SK-N-SH treated with all-trans-retinoic acid at 6 μM for 48 hours (cell line): ENCODE measurements at regions not wholly inside any gene's neighbourhood (a gene's known extent, or its start where the extent isn't known, plus 50 kb on each side); places are given as distances from the start of the nearest gene placed in this dataset.

Experiments used
- ATAC-seq: fragments of 200-7000 bp; cut with Tn5 transposase; 3 replicates; pipeline ENCODE4 v1.9.1; 2020; ENCODE audit warnings: mild to moderate bottlenecking, moderate library complexity
- ARNTL ChIP-seq: fragments of 450-650 bp; formaldehyde crosslinking; IDR thresholded peaks from 2 replicates; pipeline ENCODE4 v1.5.0; 2020; ENCODE audit warnings: low read depth, mild to moderate bottlenecking, moderate library complexity, borderline replicate concordance
- BACH2 ChIP-seq: fragments of 250-450 bp; sonication (Bioruptor Pico); IDR thresholded peaks from 2 replicates; pipeline ENCODE4 v1.9.0; 2021; ENCODE audit warnings: mild to moderate bottlenecking, borderline replicate concordance
- CREB5 ChIP-seq: fragments of 250-450 bp; sonication (Bioruptor Pico); IDR thresholded peaks from 2 replicates; pipeline ENCODE4 v1.5.1; 2020; ENCODE audit warnings: low read depth, mild to moderate bottlenecking, moderate library complexity
- CSDC2 ChIP-seq: fragments of 250-450 bp; sonication (Bioruptor Pico); IDR thresholded peaks from 2 replicates; pipeline ENCODE4 v1.5.0; 2020; ENCODE audit warnings: mild to moderate bottlenecking, moderate library complexity
- CSRNP3 ChIP-seq: fragments of 250-450 bp; sonication (Bioruptor Pico); IDR thresholded peaks from 2 replicates; pipeline ENCODE4 v1.5.1; 2021; ENCODE audit warnings: mild to moderate bottlenecking, moderate library complexity
- ESRRG ChIP-seq: fragments of 250-450 bp; sonication (Bioruptor Pico); IDR thresholded peaks from 2 replicates; pipeline ENCODE4 v1.6.1; 2021; ENCODE audit warnings: mild to moderate bottlenecking
- GLIS3 ChIP-seq: fragments of 250-450 bp; sonication (Bioruptor Pico); IDR thresholded peaks from 2 replicates; pipeline ENCODE4 v1.5.0; 2020; ENCODE audit warnings: mild to moderate bottlenecking, moderate library complexity
- ISL1 ChIP-seq: fragments of 250-450 bp; sonication (Bioruptor Pico); IDR thresholded peaks from 2 replicates; pipeline ENCODE4 v2.1.2; 2022; ENCODE audit warnings: mild to moderate bottlenecking, moderate library complexity
- OSR1 ChIP-seq: fragments of 250-450 bp; sonication (Bioruptor Pico); IDR thresholded peaks from 2 replicates; pipeline ENCODE4 v1.8.0; 2022; ENCODE audit warnings: moderate library complexity, mild to moderate bottlenecking, inconsistent platforms
- PATZ1 ChIP-seq: fragments of 250-450 bp; sonication (Bioruptor Pico); IDR thresholded peaks from 2 replicates; pipeline ENCODE4 v1.8.0; 2020; ENCODE audit warnings: mild to moderate bottlenecking, moderate library complexity, borderline replicate concordance
- PPARA ChIP-seq: fragments of 250-450 bp; sonication (Bioruptor Pico); IDR thresholded peaks from 2 replicates; pipeline ENCODE4 v1.5.0; 2020; ENCODE audit warnings: mild to moderate bottlenecking, borderline replicate concordance
- RARB ChIP-seq: fragments of 250-450 bp; sonication (Bioruptor Pico); IDR thresholded peaks from 2 replicates; pipeline ENCODE4 v1.8.0; 2021; ENCODE audit warnings: mild to moderate bottlenecking, moderate library complexity
- SNAI2 ChIP-seq: fragments of 250-450 bp; sonication (Bioruptor Pico); IDR thresholded peaks from 2 replicates; pipeline ENCODE4 v1.5.0; 2020; ENCODE audit warnings: mild to moderate bottlenecking, moderate library complexity
- TCF4 ChIP-seq: fragments of 250-450 bp; sonication (Bioruptor Pico); IDR thresholded peaks from 2 replicates; pipeline ENCODE4 v1.8.0; 2021; ENCODE audit warnings: mild to moderate bottlenecking, moderate library complexity, borderline replicate concordance
- TOX ChIP-seq: fragments of 250-450 bp; sonication (Bioruptor Pico); IDR thresholded peaks from 2 replicates; pipeline ENCODE4 v1.8.0; 2021; ENCODE audit warnings: mild to moderate bottlenecking, moderate library complexity, borderline replicate concordance
- TSHZ2 ChIP-seq: fragments of 250-450 bp; sonication (Bioruptor Pico); IDR thresholded peaks from 2 replicates; pipeline ENCODE4 v1.5.0; 2020; ENCODE audit warnings: mild to moderate bottlenecking, moderate library complexity
- ZC3H10 ChIP-seq: fragments of 250-450 bp; sonication (Bioruptor Pico); IDR thresholded peaks from 2 replicates; pipeline ENCODE4 v1.5.1; 2021; ENCODE audit warnings: mild to moderate bottlenecking, moderate library complexity
- ZFP3 ChIP-seq: fragments of 250-450 bp; sonication (Bioruptor Pico); IDR thresholded peaks from 2 replicates; pipeline ENCODE4 v1.5.0; 2020; ENCODE audit warnings: mild to moderate bottlenecking, moderate library complexity
- ZFP30 ChIP-seq: fragments of 450-650 bp; formaldehyde crosslinking; IDR thresholded peaks from 2 replicates; pipeline ENCODE4 v1.5.0; 2022; ENCODE audit warnings: mild to moderate bottlenecking, moderate library complexity
- ZNF565 ChIP-seq: fragments of 450-650 bp; formaldehyde crosslinking; conservative IDR thresholded peaks from 2 replicates; pipeline ENCODE4 v1.5.0; 2020; ENCODE audit warnings: low read depth, mild to moderate bottlenecking, moderate library complexity
- ZNF70 ChIP-seq: fragments of 450-650 bp; formaldehyde crosslinking; IDR thresholded peaks from 2 replicates; pipeline ENCODE4 v1.5.0; 2020; ENCODE audit warnings: mild to moderate bottlenecking, moderate library complexity
- ZNF8 ChIP-seq: fragments of 450-650 bp; formaldehyde crosslinking; IDR thresholded peaks from 2 replicates; pipeline ENCODE4 v1.5.0; 2020; ENCODE audit warnings: mild to moderate bottlenecking, moderate library complexity
- TF ChIP-seq, protein P1 (sequence below): fragments of 250-450 bp; sonication (Bioruptor Pico); IDR thresholded peaks from 2 replicates; pipeline ENCODE4 v1.8.0; 2021; ENCODE audit warnings: low read depth, mild to moderate bottlenecking, moderate library complexity, borderline replicate concordance

DNA sequence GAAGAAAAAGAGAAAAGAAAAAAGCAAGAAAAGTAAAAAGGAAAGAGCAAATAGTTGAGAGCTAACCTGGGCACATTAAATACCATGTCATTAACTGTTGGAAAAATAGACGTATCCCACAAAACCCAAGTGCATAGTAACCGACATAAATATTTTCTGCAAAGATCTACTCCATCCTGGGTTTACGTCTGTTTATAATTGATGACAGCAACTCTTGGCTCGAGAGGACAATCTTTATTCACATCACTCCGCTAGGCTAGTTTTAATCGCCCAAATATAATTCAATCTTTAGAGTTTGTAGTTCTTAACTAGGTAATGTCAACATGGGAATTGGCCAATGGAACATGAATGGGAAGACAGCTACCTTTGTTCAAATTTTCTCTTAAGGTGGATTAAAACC, 321.7 kb upstream of the TNC start:
- ATAC-seq: no peak

DNA sequence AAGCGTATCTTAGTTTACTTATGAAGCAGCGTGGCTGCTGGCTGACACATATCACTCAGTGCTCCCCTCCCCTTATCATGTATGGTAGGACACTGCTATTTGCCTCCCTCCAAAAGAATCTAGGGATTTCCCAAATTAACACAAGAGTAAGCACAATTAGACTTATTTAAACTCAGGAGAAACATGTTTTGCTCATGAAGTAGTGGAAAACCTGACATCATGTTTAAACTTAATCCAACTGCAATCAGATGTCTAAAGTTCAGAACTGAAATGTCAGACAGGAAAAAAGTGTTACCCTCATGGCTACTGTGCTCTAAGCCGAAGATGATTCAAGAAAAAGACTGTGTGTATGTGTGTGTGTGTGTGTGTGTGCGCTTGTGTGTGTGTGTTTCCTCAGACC, 324.1 kb upstream of the TNC start:
- TF ChIP-seq PATZ1 (CRISPR knock-in tag) (no peak), SNAI2 (CRISPR knock-in tag) (no peak), ZFP30 (CRISPR knock-in tag) (no peak), TCF4 (CRISPR knock-in tag) (no peak), CSRNP3 (no peak), OSR1 (no peak), ZNF70 (CRISPR knock-in tag) (no peak), ZFP3 (CRISPR knock-in tag) (no peak), CSDC2 (no peak), TOX (no peak)
- no peak for ATAC-seq

More for the DNA sequence above, 321.7 kb upstream of the TNC start:
- TF ChIP-seq BACH2 (CRISPR knock-in tag): no peak
- TF ChIP-seq GLIS3: no peak
- no peak for TF ChIP-seq SNAI2 (CRISPR knock-in tag)
- TF ChIP-seq, all 23 proteins: peak for 0

GRCh38 chr9:115443890-115444289, 325.9 kb upstream of the TNC start:
- TF ChIP-seq RARB (CRISPR knock-in tag) (no peak), TSHZ2 (CRISPR knock-in tag) (no peak), ISL1 (CRISPR knock-in tag) (no peak), BACH2 (CRISPR knock-in tag) (no peak), CSDC2 (no peak), ARNTL (CRISPR knock-in tag) (no peak), TOX (no peak)
- TF ChIP-seq, protein P1, sequence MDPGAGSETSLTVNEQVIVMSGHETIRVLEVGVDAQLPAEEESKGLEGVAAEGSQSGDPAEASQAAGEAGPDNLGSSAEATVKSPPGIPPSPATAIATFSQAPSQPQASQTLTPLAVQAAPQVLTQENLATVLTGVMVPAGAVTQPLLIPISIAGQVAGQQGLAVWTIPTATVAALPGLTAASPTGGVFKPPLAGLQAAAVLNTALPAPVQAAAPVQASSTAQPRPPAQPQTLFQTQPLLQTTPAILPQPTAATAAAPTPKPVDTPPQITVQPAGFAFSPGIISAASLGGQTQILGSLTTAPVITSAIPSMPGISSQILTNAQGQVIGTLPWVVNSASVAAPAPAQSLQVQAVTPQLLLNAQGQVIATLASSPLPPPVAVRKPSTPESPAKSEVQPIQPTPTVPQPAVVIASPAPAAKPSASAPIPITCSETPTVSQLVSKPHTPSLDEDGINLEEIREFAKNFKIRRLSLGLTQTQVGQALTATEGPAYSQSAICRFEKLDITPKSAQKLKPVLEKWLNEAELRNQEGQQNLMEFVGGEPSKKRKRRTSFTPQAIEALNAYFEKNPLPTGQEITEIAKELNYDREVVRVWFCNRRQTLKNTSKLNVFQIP (CRISPR knock-in tag): no peak
- TF ChIP-seq, all 23 proteins: peak for 0
- ATAC-seq: no peak

DNA sequence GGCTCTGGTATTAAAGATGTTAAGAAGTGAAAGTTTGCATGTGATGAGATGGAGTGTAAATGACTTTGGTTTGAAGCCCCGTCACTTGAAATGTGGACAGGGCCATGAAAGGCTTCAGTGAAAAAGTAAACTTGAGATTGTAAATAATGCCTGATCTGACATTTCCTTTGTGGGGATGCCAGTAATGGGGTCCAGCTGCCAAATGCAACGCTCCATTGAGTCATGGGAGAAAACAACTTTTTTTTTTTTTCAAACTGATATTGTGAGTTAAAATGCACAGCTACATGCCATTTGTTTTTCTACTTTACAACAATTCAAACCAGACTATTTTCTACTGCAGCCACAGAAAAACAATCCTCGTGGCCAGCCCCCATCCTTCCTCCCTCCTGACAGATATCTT, 327.0 kb upstream of the TNC start:
- no peak for ATAC-seq
- TF ChIP-seq ZNF8 (CRISPR knock-in tag) (no peak), ZFP30 (CRISPR knock-in tag) (no peak), ARNTL (CRISPR knock-in tag) (no peak), PPARA (CRISPR knock-in tag) (no peak), OSR1 (no peak), CREB5 (CRISPR knock-in tag) (no peak), PATZ1 (CRISPR knock-in tag) (no peak), ZNF565 (no peak), CSDC2 (no peak), ZC3H10 (no peak), TOX (no peak), BACH2 (CRISPR knock-in tag) (no peak), SNAI2 (CRISPR knock-in tag) (no peak), ESRRG (no peak), RARB (CRISPR knock-in tag) (no peak), ZNF70 (CRISPR knock-in tag) (no peak), CSRNP3 (no peak)
